Suppressor macrophage treated with lipopolysaccharide for 4 hours (primary cell): ENCODE measurements at regions not wholly inside any gene's neighbourhood (a gene's known extent, or its start where the extent isn't known, plus 50 kb on each side); places are given as distances from the start of the nearest gene placed in this dataset.
"Not testable (repeated sequence)": the region's sequence is repeated elsewhere in the genome, so short reads cannot be mapped to it uniquely, and the experiment has no call there.

ENCODE experiments used
- DNase-seq: peaks from one replicate; pipeline ENCODE4 v3.0.0-alpha.2; 2020

- no peak for DNase-seq
Observed at GRCh38 chr1:234957330-234958065, 171.1 kb downstream of the TOMM20 start.

GRCh38 chr1:234956821-234957329 is 171.8 kb downstream of the TOMM20 start:
- no peak for DNase-seq

- peak; percentile 91 for DNase-seq
Observed at GRCh38 chr1:234955107-234955731, 173.4 kb downstream of the TOMM20 start.

- no peak for DNase-seq
Observed at GRCh38 chr1:234954613-234955012, 174.0 kb downstream of the TOMM20 start.

GRCh38 chr1:234953655-234954405 is 174.8 kb downstream of the TOMM20 start:
- DNase-seq = no peak

GRCh38 chr1:234950598-234950997 is 178.0 kb downstream of the TOMM20 start:
- DNase-seq = no peak

- not testable (repeated sequence) for DNase-seq
Observed at GRCh38 chr1:234949528-234949927, 179.1 kb downstream of the TOMM20 start.

- peak; percentile 90 for DNase-seq
Observed at GRCh38 chr1:234944439-234945344, 183.9 kb downstream of the TOMM20 start.

- no peak for DNase-seq
Observed at GRCh38 chr1:234943836-234944402, 184.7 kb downstream of the TOMM20 start.

GRCh38 chr1:234942879-234943506 is 185.6 kb downstream of the TOMM20 start:
- peak; percentile 57 for DNase-seq

GRCh38 chr1:234942012-234942332 is 186.7 kb downstream of the TOMM20 start:
- DNase-seq = no peak

- no peak for DNase-seq
Observed at GRCh38 chr1:234941321-234942011, 187.2 kb downstream of the TOMM20 start.

- no peak for DNase-seq
Observed at GRCh38 chr1:234940841-234941240, 187.8 kb downstream of the TOMM20 start.

- no peak for DNase-seq
Observed at GRCh38 chr1:234938924-234939323, 189.7 kb downstream of the TOMM20 start.

GRCh38 chr1:234938135-234938534 is 190.5 kb downstream of the TOMM20 start:
- DNase-seq = no peak

GRCh38 chr1:234936612-234937389 is 191.8 kb downstream of the TOMM20 start:
- peak; percentile 54 for DNase-seq

GRCh38 chr1:234934611-234935033 is 194.0 kb downstream of the TOMM20 start:
- peak; percentile 95 for DNase-seq

GRCh38 chr1:234933475-234933874 is 195.2 kb downstream of the TOMM20 start:
- peak; percentile 96 for DNase-seq

- peak; percentile 75 for DNase-seq
Observed at GRCh38 chr1:234932511-234933430, 195.9 kb downstream of the TOMM20 start.
